Kidney glomerular epithelial cell (primary cell): ENCODE measurements at regions not wholly inside any gene's neighbourhood (a gene's known extent, or its start where the extent isn't known, plus 50 kb on each side); places are given as distances from the start of the nearest gene placed in this dataset.

Experiments
- DNase-seq: peaks from one replicate; lab custom pipeline; 2025; lab: John Stamatoyannopoulos, UW

DNA sequence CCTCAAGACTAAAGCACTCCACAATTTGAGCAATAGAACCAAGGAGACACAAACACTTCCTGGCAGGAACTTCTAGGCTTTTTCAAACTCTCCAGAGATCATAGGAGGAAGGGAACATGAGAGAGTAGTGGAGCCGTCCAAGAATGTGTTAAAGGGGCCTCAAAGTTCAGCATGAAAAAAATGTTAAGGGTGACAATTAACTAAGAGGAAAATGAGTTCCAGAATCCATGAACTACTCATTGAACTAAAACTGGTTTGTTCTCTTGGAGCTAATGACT is 122.0 kb downstream of the WIF1 start:
- no peak for DNase-seq
